Astrocyte (in vitro differentiated cells and primary cell): ENCODE measurements at regions not wholly inside any gene's neighbourhood (a gene's known extent, or its start where the extent isn't known, plus 50 kb on each side); places are given as distances from the start of the nearest gene placed in this dataset.
"Not testable (repeated sequence)": the region's sequence is repeated elsewhere in the genome, so short reads cannot be mapped to it uniquely, and the experiment has no call there.

Source experiments
- EZH2 ChIP-seq: IDR thresholded peaks from 2 replicates; pipeline ENCODE4 v1.6.1; 2012; ENCODE audit warnings: mild to moderate bottlenecking, low read length, inconsistent platforms; ENCODE audit not compliant: insufficient read depth
- TF ChIP-seq, protein P1 (sequence below): IDR thresholded peaks from 2 replicates; pipeline ENCODE4 v1.5.1; 2011; ENCODE audit warnings: low read depth, mild to moderate bottlenecking, inconsistent platforms, low read length, moderate library complexity; ENCODE audit not compliant: insufficient read depth

DNA sequence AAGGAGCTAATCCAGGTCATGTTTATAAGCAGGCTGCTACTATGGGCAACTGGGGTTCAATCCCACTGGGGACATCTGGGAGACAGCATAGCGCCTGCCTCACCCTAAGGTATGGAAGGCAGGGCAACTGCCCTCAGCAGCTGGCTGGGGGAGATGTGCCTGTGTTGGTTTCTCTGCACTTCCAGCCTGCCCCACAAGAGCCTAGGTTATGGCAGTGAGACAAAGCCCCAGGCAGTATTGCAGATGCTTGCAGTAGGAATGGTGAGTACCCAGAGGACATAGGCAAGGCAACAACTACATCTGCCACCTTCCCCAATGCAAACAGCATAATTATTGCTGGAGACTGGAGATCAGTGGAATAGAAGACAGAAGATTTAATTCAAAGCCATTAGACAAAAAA, 131.8 kb downstream of the NPIPA8 start:
- TF ChIP-seq, protein P1, sequence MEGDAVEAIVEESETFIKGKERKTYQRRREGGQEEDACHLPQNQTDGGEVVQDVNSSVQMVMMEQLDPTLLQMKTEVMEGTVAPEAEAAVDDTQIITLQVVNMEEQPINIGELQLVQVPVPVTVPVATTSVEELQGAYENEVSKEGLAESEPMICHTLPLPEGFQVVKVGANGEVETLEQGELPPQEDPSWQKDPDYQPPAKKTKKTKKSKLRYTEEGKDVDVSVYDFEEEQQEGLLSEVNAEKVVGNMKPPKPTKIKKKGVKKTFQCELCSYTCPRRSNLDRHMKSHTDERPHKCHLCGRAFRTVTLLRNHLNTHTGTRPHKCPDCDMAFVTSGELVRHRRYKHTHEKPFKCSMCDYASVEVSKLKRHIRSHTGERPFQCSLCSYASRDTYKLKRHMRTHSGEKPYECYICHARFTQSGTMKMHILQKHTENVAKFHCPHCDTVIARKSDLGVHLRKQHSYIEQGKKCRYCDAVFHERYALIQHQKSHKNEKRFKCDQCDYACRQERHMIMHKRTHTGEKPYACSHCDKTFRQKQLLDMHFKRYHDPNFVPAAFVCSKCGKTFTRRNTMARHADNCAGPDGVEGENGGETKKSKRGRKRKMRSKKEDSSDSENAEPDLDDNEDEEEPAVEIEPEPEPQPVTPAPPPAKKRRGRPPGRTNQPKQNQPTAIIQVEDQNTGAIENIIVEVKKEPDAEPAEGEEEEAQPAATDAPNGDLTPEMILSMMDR: not testable (repeated sequence)
- not testable (repeated sequence) for TF ChIP-seq EZH2
